IMR-90 (cell line): ENCODE measurements at regions not wholly inside any gene's neighbourhood (a gene's known extent, or its start where the extent isn't known, plus 50 kb on each side); places are given as distances from the start of the nearest gene placed in this dataset.

Source experiments
- ATAC-seq: fragments of 200-7000 bp; cut with Tn5 transposase; 2 replicates; pipeline ENCODE4 v1.9.1; 2020; ENCODE audit warnings: low read depth, mild to moderate bottlenecking, moderate library complexity
- BruUV-seq: library from RNA; stranded (reverse); fragments of 400-500 nt; replicated peaks from 2 replicates; lab custom pipeline; 2021; lab: Mats Ljungman, UMichigan
- CTCF ChIA-PET: fragments of 300-600 bp; formaldehyde crosslinking; extraction: SDS; loops from one replicate; lab custom pipeline; 2021; ENCODE audit warnings: antibody characterized with exemption; lab: Yijun Ruan, JAX
- POLR2A ChIA-PET: fragments of 300-600 bp; sonication (Branson Sonifier 250); formaldehyde crosslinking; loops from one replicate; lab custom pipeline; 2022; ENCODE audit warnings: antibody characterized with exemption; ENCODE audit not compliant: unreplicated experiment; lab: Charles Lee
- DNase-seq: peaks from one replicate; pipeline ENCODE4 v3.0.0; 2013
- H2AFZ ChIP-seq: replicated peaks from 2 replicates; pipeline ENCODE3; 2013; ENCODE audit warnings: low read length, mild to moderate bottlenecking; ENCODE audit not compliant: poor library complexity
- H2AK5ac ChIP-seq: 2 replicates; pipeline ENCODE4 v1.6.1; 2013; ENCODE audit warnings: low read depth, low read length, inconsistent platforms
- H2AK9ac ChIP-seq: replicated peaks from 2 replicates; pipeline ENCODE3; 2013; ENCODE audit warnings: mild to moderate bottlenecking, low read depth, low read length, moderate library complexity; ENCODE audit not compliant: poor library complexity
- H2BK120ac ChIP-seq: 2 replicates; pipeline ENCODE4 v1.6.1; 2013; ENCODE audit warnings: low read depth, low read length, inconsistent platforms
- H2BK15ac ChIP-seq: 3 replicates; pipeline ENCODE4 v1.6.1; 2013; ENCODE audit warnings: low read depth, low read length, inconsistent platforms
- H2BK20ac ChIP-seq: 2 replicates; pipeline ENCODE4 v1.6.1; 2013; ENCODE audit warnings: low read depth, mild to moderate bottlenecking, inconsistent platforms, low read length, moderate library complexity
- H2BK5ac ChIP-seq: 2 replicates; pipeline ENCODE4 v1.6.1; 2013; ENCODE audit warnings: mild to moderate bottlenecking, low read depth, low read length, inconsistent platforms; ENCODE audit not compliant: poor library complexity, severe bottlenecking
- H3K14ac ChIP-seq: replicated peaks from 2 replicates; pipeline ENCODE4 v1.6.1; 2013; ENCODE audit warnings: low read depth, low read length, inconsistent platforms
- H3K18ac ChIP-seq: 2 replicates; pipeline ENCODE4 v1.6.1; 2013; ENCODE audit warnings: low read depth, low read length, control low read depth
- H3K23ac ChIP-seq: 2 replicates; pipeline ENCODE4 v1.6.1; 2013; ENCODE audit warnings: low read depth, low read length, inconsistent platforms
- H3K27ac ChIP-seq: 2 replicates; pipeline ENCODE4 v1.5.1; 2013; ENCODE audit warnings: mild to moderate bottlenecking, control low read depth, low read length; ENCODE audit not compliant: insufficient read depth
- H3K27me3 ChIP-seq: 2 replicates; pipeline ENCODE4 v1.6.1; 2013; ENCODE audit warnings: low read length; ENCODE audit not compliant: control insufficient read depth, insufficient read depth
- H3K36me3 ChIP-seq: 2 replicates; pipeline ENCODE4 v1.6.1; 2013; ENCODE audit warnings: low read length, mixed read lengths; ENCODE audit not compliant: control insufficient read depth, insufficient read depth
- H3K4ac ChIP-seq: 2 replicates; pipeline ENCODE4 v1.6.1; 2013; ENCODE audit warnings: low read depth, low read length, inconsistent platforms
- H3K4me1 ChIP-seq: 2 replicates; pipeline ENCODE4 v1.6.1; 2013; ENCODE audit warnings: low read length, mixed read lengths; ENCODE audit not compliant: control insufficient read depth, insufficient read depth
- H3K4me2 ChIP-seq: 2 replicates; pipeline ENCODE4 v1.6.1; 2013; ENCODE audit warnings: low read depth, mild to moderate bottlenecking, control low read depth, low read length, moderate library complexity
- H3K4me3 ChIP-seq: 2 replicates; pipeline ENCODE4 v1.5.1; 2013; ENCODE audit warnings: low read depth, mild to moderate bottlenecking, control low read depth, low read length, moderate library complexity; ENCODE audit not compliant: insufficient read depth
- H3K56ac ChIP-seq: 2 replicates; pipeline ENCODE4 v1.6.1; 2013; ENCODE audit warnings: low read length, inconsistent platforms; ENCODE audit not compliant: insufficient read depth; ENCODE audit errors: extremely low read depth
- H3K79me1 ChIP-seq, 2 experiments: 2 replicates each; pipeline ENCODE4 v1.6.1; 2013; ENCODE audit warnings: low read length in 2 of 2, inconsistent platforms in 1 of 2, low read depth in 1 of 2
- H3K9ac ChIP-seq: 2 replicates; pipeline ENCODE4 v1.6.1; 2013; ENCODE audit warnings: low read depth, low read length, control low read depth
- H3K9me1 ChIP-seq: 2 replicates; pipeline ENCODE4 v1.6.1; 2013; ENCODE audit warnings: low read length, inconsistent platforms; ENCODE audit not compliant: insufficient read depth
- H3K9me3 ChIP-seq: 2 replicates; pipeline ENCODE4 v1.6.1; 2013; ENCODE audit warnings: low read length; ENCODE audit not compliant: control insufficient read depth, insufficient read depth
- H4K20me1 ChIP-seq: 2 replicates; pipeline ENCODE4 v1.6.1; 2013; ENCODE audit warnings: low read length, inconsistent platforms; ENCODE audit not compliant: insufficient read depth
- H4K5ac ChIP-seq: 2 replicates; pipeline ENCODE4 v1.6.1; 2013; ENCODE audit warnings: mild to moderate bottlenecking, low read depth, low read length, control low read depth
- H4K8ac ChIP-seq, 2 experiments: 2 replicates each; pipeline ENCODE4 v1.6.1; 2013; ENCODE audit warnings: low read depth in 2 of 2, low read length in 2 of 2, control low read depth in 1 of 2, inconsistent platforms in 1 of 2
- H4K91ac ChIP-seq: 2 replicates; pipeline ENCODE4 v1.6.1; 2013; ENCODE audit warnings: low read depth, low read length, inconsistent platforms; ENCODE audit not compliant: insufficient read depth
- BHLHE40 ChIP-seq: fragments of 150-350 bp; IDR thresholded peaks from 2 replicates; pipeline ENCODE4 v1.6.1; 2016; ENCODE audit warnings: mild to moderate bottlenecking, low read depth, low read length
- FOS ChIP-seq: fragments of 150-350 bp; IDR thresholded peaks from 2 replicates; pipeline ENCODE4 v1.6.1; 2016; ENCODE audit warnings: low read depth, low read length
- MAFK ChIP-seq: IDR thresholded peaks from 2 replicates; pipeline ENCODE4 v1.6.1; 2012; ENCODE audit warnings: low read depth, low read length, improper control_type of control experiment
- MXI1 ChIP-seq: IDR thresholded peaks from 2 replicates; pipeline ENCODE4 v1.6.1; 2012; ENCODE audit warnings: low read depth, mild to moderate bottlenecking, low read length, moderate library complexity, borderline replicate concordance
- POLR2A ChIP-seq: IDR thresholded peaks from 2 replicates; pipeline ENCODE4 v1.6.1; 2012; ENCODE audit warnings: mild to moderate bottlenecking, low read depth, low read length
- SMC3 ChIP-seq: fragments of 150-350 bp; IDR thresholded peaks from 2 replicates; pipeline ENCODE4 v1.6.1; 2016; ENCODE audit warnings: low read depth, mild to moderate bottlenecking, antibody characterized with exemption, low read length, moderate library complexity
- WGBS, 2 experiments: methylation state at CpG; one replicate each; pipeline versions ENCODE4 v1.1.5 to v1.1.7; 2013; ENCODE audit warnings: missing lambda C conversion rate in 2 of 2; ENCODE audit not compliant: insufficient read length in 1 of 2; ENCODE audit errors: extremely low coverage in 2 of 2; 5-methylcytosine and 5-hydroxymethylcytosine counted together
- dilution Hi-C: fragments of 300-500 bp; cut with HindIII; formaldehyde crosslinking; loops from one replicate; pipeline ENCODE4 v1.14.3; 2018; ENCODE audit warnings: low sequenced_read_pairs; ENCODE audit not compliant: unreplicated experiment
- in situ Hi-C: fragments of 300-500 bp; cut with MboI; formaldehyde crosslinking; loops from 3 replicates; pipeline ENCODE4 v1.14.3; 2019; ENCODE audit warnings: low sequenced_read_pairs, inconsistent platforms, mixed read lengths
- intact Hi-C: fragments of 100-400 bp; cut with micrococcal nuclease; formaldehyde crosslinking; loops from 2 replicates; pipeline ENCODE4 v1.10.0; 2022
- TF ChIP-seq, protein P1 (sequence below): fragments of 150-350 bp; IDR thresholded peaks from 2 replicates; pipeline ENCODE4 v1.6.1; 2016; ENCODE audit warnings: low read depth, mild to moderate bottlenecking, low read length, moderate library complexity, borderline replicate concordance

GRCh38 chr17:79369532-79369931 lies 241.3 kb downstream of the RBFOX3 start:
- no peak for ATAC-seq
- Histone ChIP-seq H3K79me1 (no peaks in the 10 kb centered on the region), H3K4ac (no peak overlapping the region), H2AFZ (no peak overlapping the region), H4K91ac (no peak overlapping the region), H3K9me3 (no peaks in the 10 kb centered on the region), H4K5ac (no peak overlapping the region), H3K27me3 (peaks cover 13% of the 10 kb centered on the region), H2BK15ac (no peak overlapping the region), H3K36me3 (no peaks in the 10 kb centered on the region), H3K4me1 (no peaks in the 10 kb centered on the region), H3K18ac (no peak overlapping the region), H3K23ac (no peak overlapping the region), H2BK5ac (no peak overlapping the region), H4K8ac (no peak overlapping the region), H3K14ac (no peak overlapping the region), H3K27ac (no peak overlapping the region), H3K4me2 (no peak overlapping the region), H3K4me3 (no peak overlapping the region), H3K9ac (no peak overlapping the region), H2BK120ac (no peak overlapping the region), H3K9me1 (no peaks in the 10 kb centered on the region), H2BK20ac (no peak overlapping the region), H4K20me1 (no peaks in the 10 kb centered on the region), H2AK5ac (no peak overlapping the region), H2AK9ac (no peak overlapping the region), H3K56ac (no peak overlapping the region)
- WGBS, 2 experiments = no CpG with 5 or more reads among the region's 9 CpGs
- POLR2A ChIA-PET = no interaction called here
- no peak for DNase-seq
- intact Hi-C loops = no loop called here
- no TSS peak for BruUV-seq
- dilution Hi-C loops = no loop called here
- in situ Hi-C loops = no loop called here
- CTCF ChIA-PET = no interaction called here
- no peak for TF ChIP-seq MAFK
- no peak for TF ChIP-seq MXI1
- TF ChIP-seq BHLHE40 = no peak
- no peak for TF ChIP-seq FOS
- TF ChIP-seq POLR2A = no peak
- TF ChIP-seq, protein P1, sequence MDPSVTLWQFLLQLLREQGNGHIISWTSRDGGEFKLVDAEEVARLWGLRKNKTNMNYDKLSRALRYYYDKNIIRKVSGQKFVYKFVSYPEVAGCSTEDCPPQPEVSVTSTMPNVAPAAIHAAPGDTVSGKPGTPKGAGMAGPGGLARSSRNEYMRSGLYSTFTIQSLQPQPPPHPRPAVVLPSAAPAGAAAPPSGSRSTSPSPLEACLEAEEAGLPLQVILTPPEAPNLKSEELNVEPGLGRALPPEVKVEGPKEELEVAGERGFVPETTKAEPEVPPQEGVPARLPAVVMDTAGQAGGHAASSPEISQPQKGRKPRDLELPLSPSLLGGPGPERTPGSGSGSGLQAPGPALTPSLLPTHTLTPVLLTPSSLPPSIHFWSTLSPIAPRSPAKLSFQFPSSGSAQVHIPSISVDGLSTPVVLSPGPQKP = no peak
- no peak for TF ChIP-seq SMC3
